Adipocyte (in vitro differentiated cells): ENCODE measurements at regions not wholly inside any gene's neighbourhood (a gene's known extent, or its start where the extent isn't known, plus 50 kb on each side); places are given as distances from the start of the nearest gene placed in this dataset.
"Not testable (repeated sequence)": the region's sequence is repeated elsewhere in the genome, so short reads cannot be mapped to it uniquely, and the experiment has no call there.

Experiments used
- DNase-seq: peaks from one replicate; pipeline ENCODE4 v3.0.0-alpha.2; 2015; ENCODE audit warnings: low read depth
- H3K27me3 ChIP-seq: replicated peaks from 2 replicates; pipeline ENCODE4 v1.7.0; 2013; ENCODE audit warnings: mild to moderate bottlenecking, low read length, moderate library complexity; ENCODE audit not compliant: control insufficient read depth, insufficient read depth
- H3K36me3 ChIP-seq: 2 replicates; pipeline ENCODE4 v1.7.0; 2013; ENCODE audit warnings: low read length, mild to moderate bottlenecking, moderate library complexity; ENCODE audit not compliant: control insufficient read depth, insufficient read depth, severe bottlenecking
- H3K4me1 ChIP-seq: 2 replicates; pipeline ENCODE4 v1.7.0; 2013; ENCODE audit warnings: mild to moderate bottlenecking, low read length, moderate library complexity; ENCODE audit not compliant: control insufficient read depth, insufficient read depth
- H3K4me3 ChIP-seq: 2 replicates; pipeline ENCODE4 v1.7.0; 2013; ENCODE audit warnings: mild to moderate bottlenecking, low read length, moderate library complexity
- H3K9ac ChIP-seq: 2 replicates; pipeline ENCODE4 v1.7.0; 2013; ENCODE audit warnings: mild to moderate bottlenecking, low read length, moderate library complexity
- H3K9me3 ChIP-seq: 2 replicates; pipeline ENCODE4 v1.7.0; 2013; ENCODE audit warnings: mild to moderate bottlenecking, low read length, moderate library complexity; ENCODE audit not compliant: control insufficient read depth

DNA sequence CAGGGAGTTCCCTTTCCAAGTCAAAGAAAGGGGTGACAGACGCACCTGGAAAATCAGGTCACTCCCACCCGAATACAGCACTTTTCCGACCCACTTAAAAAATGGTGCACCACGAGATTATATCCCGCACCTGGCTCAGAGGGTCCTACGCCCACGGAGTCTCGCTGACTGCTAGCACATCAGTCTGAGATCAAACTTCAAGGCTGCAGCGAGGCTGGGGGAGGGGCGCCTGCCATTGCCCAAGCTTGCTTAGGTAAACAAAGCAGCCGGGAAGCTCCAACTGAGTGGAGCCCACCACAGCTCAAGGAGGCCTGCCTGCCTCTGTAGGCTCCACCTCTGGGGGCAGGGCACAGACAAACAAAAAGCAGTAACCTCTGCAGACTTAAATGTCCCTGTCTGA is 277.8 kb upstream of the ARHGAP42 start:
- not testable (repeated sequence) for H3K9me3 ChIP-seq, H3K4me3 ChIP-seq, H3K9ac ChIP-seq, H3K36me3 ChIP-seq, H3K27me3 ChIP-seq, H3K4me1 ChIP-seq, DNase-seq

GRCh38 chr11:100419518-100419917 is 267.6 kb upstream of the ARHGAP42 start:
- no peak for DNase-seq
- Histone ChIP-seq H3K27me3 (no peaks in the 10 kb centered on the region), H3K9ac (no peak overlapping the region), H3K9me3 (peaks cover 10% of the 10 kb centered on the region), H3K36me3 (no peaks in the 10 kb centered on the region), H3K4me3 (no peak overlapping the region), H3K4me1 (no peaks in the 10 kb centered on the region)

DNA sequence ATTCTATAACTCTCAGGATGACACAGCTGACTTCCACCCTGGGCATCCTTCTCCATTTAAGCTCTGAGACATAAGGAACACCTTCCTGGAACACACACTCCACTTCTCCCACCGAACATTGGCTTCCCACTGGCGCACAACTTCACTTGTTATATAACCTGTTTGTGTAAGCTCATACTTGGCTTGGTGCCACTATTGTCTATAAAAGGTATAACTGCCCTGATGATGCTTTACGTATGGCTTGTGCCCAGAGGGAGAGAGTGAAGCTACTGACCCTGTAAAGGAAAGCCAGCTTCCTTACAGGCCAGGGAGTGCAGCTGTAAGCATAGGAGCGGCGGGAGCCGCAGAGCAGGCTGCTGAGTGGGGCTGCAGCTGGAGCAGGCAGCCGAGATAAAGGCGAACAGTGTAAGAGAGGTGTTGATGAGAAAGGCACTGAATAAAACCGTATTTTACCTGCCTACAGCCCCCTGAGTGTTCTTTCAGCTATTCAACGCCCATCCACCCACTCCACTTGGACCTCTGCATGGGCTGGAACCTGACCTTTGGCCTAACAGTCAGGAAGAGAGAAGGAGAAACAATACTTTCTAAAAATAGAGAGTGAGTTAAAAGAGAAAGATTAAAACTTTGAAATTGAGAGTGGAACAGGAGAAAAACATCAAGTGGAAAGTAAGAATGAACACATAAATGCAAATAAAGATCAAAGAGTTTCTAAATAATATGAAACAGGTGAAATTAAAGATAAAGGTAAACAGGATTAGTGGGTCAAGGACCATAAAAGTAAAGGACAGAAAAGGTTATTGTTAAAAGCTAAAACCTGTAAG is 252.1 kb upstream of the ARHGAP42 start:
- H3K9me3 ChIP-seq, result no peaks in the 10 kb centered on the region
- H3K36me3 ChIP-seq, result no peaks in the 10 kb centered on the region
- no peak for DNase-seq
- no peak overlapping the region for H3K4me3 ChIP-seq
- H3K9ac ChIP-seq, result no peak overlapping the region
- H3K27me3 ChIP-seq, result no peaks in the 10 kb centered on the region
- H3K4me1 ChIP-seq, result no peaks in the 10 kb centered on the region

DNA sequence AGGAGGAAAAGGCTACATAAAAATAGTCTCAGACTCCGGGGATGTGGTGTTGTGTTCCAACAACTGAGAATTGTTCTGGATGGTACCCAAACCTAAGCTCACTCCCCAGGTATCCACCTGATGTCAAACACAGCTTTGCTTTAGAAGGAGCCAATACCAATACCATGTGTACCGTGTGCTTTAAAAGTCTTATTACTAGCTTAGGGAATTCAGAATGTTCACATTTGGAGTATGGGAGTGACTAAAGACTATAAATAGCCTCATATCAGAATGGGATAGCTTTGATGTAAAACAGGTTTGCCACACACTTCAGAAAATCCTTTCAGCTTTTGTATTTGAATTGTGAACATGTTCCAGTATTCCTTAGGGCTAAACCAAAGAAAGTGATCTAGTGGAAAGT is 248.7 kb upstream of the ARHGAP42 start:
- no peaks in the 10 kb centered on the region for H3K9me3 ChIP-seq
- no peaks in the 10 kb centered on the region for H3K4me1 ChIP-seq
- no peaks in the 10 kb centered on the region for H3K36me3 ChIP-seq
- H3K9ac ChIP-seq, result no peak overlapping the region
- no peak overlapping the region for H3K4me3 ChIP-seq
- no peak for DNase-seq
- H3K27me3 ChIP-seq, result no peaks in the 10 kb centered on the region

GRCh38 chr11:100441086-100441485 is 246.0 kb upstream of the ARHGAP42 start:
- H3K9me3 ChIP-seq, result no peaks in the 10 kb centered on the region
- no peak overlapping the region for H3K4me3 ChIP-seq
- H3K9ac ChIP-seq, result no peak overlapping the region
- no peaks in the 10 kb centered on the region for H3K4me1 ChIP-seq
- no peaks in the 10 kb centered on the region for H3K36me3 ChIP-seq
- H3K27me3 ChIP-seq, result no peaks in the 10 kb centered on the region
- DNase-seq, result no peak

DNA sequence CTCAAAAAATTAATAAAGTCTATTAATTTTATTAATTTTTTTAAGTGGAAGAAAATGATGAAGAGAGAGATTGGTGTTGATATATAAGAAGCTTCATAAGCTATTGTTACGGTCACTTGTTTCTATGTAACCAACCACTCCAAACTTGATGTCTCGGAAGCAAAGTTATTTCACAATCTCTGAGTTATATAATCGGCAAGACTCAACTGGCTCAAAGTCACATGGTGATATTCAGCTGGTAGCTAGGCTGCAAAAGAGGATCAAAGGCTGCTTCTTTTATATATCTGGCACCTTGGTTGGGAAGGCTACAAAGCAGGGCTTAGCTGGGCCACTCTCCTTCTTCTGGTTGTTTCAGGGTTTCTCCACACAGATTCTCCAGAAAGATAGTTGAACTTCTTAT is 245.1 kb upstream of the ARHGAP42 start:
- Histone ChIP-seq H3K4me1 (no peaks in the 10 kb centered on the region), H3K4me3 (no peak overlapping the region), H3K9ac (no peak overlapping the region), H3K9me3 (no peaks in the 10 kb centered on the region), H3K27me3 (no peaks in the 10 kb centered on the region), H3K36me3 (no peaks in the 10 kb centered on the region)
- DNase-seq, result no peak

DNA sequence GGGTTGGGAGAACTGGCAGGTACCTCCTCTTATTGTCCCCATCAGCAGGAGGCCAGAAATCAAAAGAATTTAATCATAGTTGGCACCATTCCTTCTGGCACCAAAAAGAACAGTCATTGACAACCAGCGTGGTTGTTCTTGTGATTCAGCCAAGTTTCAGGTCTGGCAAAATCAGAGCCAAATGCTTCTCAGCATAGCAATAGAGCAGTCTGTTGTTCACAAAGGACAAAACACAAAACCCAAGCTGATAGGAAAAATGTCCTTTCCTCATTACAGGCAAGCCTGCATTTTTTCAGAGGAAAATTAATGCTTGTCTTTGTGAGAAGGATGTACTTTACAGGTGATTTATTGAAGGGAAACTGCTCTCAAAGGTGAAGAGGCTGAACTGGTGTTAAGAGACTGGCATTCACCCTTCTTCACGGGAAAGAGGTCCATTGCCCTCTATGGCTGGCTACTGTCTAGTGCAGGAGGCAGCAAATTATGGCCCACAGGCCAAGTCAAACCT is 241.8 kb upstream of the ARHGAP42 start:
- Histone ChIP-seq H3K4me1 (no peaks in the 10 kb centered on the region), H3K27me3 (no peaks in the 10 kb centered on the region), H3K9me3 (peaks cover 4% of the 10 kb centered on the region), H3K36me3 (no peaks in the 10 kb centered on the region), H3K9ac (no peak overlapping the region), H3K4me3 (no peak overlapping the region)
- DNase-seq, result no peak

DNA sequence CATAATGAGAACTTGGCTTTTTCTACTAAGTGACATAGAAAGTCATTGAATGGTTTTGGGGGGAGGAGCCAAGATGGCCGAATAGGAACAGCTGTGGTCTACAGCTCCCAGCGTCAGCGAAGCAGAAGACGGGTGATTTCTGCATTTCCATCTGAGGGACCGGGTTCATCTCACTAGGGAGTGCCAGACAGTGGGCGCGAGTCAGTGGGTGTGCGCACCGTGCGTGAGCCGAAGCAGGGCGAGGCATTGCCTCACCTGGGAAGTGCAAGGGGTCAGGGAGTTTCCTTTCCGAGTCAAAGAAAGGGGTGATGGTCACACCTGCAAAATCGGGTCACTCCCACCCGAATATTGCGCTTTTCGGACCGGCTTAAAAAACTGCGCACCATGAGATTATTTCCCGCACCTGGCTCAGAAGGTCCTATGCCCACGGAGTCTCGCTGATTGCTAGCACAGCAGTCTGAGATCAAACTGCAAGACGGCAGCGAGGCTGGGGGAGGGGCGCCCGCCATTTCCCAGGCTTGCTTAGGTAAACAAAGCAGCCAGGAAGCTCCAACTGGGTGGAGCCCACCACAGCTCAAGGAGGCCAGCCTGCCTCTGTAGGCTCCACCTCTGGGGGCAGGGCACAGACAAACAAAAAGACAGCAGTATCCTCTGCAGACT is 235.2 kb upstream of the ARHGAP42 start:
- H3K4me3 ChIP-seq, H3K9me3 ChIP-seq, H3K27me3 ChIP-seq, H3K9ac ChIP-seq, H3K36me3 ChIP-seq, H3K4me1 ChIP-seq, DNase-seq: not testable (repeated sequence)

- Histone ChIP-seq H3K9ac (no peak overlapping the region), H3K4me1 (no peaks in the 10 kb centered on the region), H3K27me3 (no peaks in the 10 kb centered on the region), H3K36me3 (no peaks in the 10 kb centered on the region), H3K9me3 (no peaks in the 10 kb centered on the region), H3K4me3 (no peak overlapping the region)
- no peak for DNase-seq
These were observed 227.3 kb upstream of the ARHGAP42 start for GRCh38 chr11:100459811-100460210.

DNA sequence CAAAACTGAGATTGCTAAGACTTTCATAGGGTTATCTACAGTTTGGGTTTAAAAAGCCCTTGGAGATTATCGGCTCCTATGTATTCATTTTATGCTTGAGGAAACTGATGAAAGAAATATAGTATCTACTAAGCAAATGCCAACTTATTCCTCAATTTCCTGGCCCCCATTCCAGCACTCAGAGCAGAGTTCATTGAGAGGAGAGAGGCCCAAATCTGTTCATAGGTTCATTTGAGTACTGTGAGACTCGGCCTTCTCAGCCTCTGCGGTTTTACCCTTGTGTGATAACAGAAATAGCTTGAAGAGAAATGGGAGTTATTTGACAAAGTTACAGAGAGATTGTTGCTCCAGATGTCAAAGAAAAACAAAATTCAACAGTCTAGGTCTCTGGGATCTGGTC is 226.7 kb upstream of the ARHGAP42 start:
- no peaks in the 10 kb centered on the region for H3K36me3 ChIP-seq

DNA sequence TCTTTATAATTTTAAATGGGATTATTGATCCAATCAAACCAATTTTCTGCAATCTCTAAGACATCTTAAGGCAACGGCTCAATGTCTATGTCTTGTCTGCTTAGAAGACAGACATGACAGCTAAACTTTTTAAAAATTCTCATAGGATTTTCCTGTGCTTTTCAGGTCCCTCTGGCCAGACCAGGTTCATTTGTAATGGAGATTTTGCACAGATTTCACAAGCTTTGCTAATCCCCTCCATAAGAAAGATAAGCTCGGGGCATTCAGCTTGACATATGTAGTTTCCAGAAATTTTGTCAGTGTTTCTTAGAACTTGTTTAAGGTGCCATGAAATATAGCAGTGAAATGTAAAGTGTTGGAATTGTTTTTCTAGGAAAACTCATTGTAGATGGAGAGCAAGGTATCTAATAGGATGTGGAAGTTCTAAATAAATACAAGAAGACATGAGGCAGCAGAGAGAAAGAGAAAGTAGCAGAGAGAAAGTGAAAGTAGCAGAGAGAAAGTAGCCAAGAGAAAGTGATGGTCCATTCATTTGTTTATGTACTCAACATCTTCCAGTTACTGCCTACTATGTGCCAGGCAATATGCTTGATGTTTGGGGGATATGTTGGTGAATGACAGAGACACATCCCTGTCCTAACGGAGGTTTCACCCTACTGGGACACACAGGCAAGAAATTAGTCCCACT is 219.1 kb upstream of the ARHGAP42 start:
- Histone ChIP-seq H3K4me1 (no peaks in the 10 kb centered on the region), H3K9me3 (no peaks in the 10 kb centered on the region), H3K4me3 (no peak overlapping the region), H3K27me3 (no peaks in the 10 kb centered on the region), H3K9ac (no peak overlapping the region), H3K36me3 (no peaks in the 10 kb centered on the region)
- no peak for DNase-seq

More for the DNA sequence above, 226.7 kb upstream of the ARHGAP42 start:
- Histone ChIP-seq H3K9ac (no peak overlapping the region), H3K9me3 (no peaks in the 10 kb centered on the region), H3K4me3 (no peak overlapping the region), H3K27me3 (no peaks in the 10 kb centered on the region), H3K4me1 (no peaks in the 10 kb centered on the region)
- no peak for DNase-seq
